NCI-H2171 treated with DMSO at 0.1 percent for 48 hours (cell line): ENCODE measurements at regions not wholly inside any gene's neighbourhood (a gene's known extent, or its start where the extent isn't known, plus 50 kb on each side); places are given as distances from the start of the nearest gene placed in this dataset.

ENCODE experiments used
- DNase-seq: peaks from one replicate; lab custom pipeline; 2025; lab: John Stamatoyannopoulos, UW

GRCh38 chr3:99315896-99316295 is 322.5 kb upstream of the COL8A1 start:
- DNase-seq: no peak

GRCh38 chr3:99313485-99313884 is 324.9 kb upstream of the COL8A1 start:
- DNase-seq: no peak

DNA sequence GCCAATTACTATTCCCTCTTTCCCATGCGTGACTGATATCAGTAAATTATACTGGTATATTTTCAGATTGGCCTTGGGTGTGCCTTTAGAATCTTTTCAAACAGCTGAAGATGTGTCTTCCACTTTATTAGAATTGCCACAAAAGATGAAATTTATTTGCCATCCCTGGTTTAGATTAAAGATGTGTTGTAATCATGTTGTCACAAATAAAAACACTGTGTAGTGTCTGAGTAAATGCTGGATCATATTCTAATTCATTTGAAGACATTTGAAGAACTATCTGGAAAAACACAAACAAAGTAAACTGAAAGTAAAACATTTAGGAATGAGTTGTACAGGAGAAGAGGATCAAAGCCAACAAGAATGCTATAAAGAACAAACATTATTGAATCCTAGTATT is 339.7 kb upstream of the COL8A1 start:
- no peak for DNase-seq

GRCh38 chr3:99295836-99296235 is 342.6 kb upstream of the COL8A1 start:
- no peak for DNase-seq

GRCh38 chr3:99294092-99294491 is 344.3 kb upstream of the COL8A1 start:
- peak; percentile 13 for DNase-seq

GRCh38 chr3:99287876-99288275 is 350.5 kb upstream of the COL8A1 start:
- no peak for DNase-seq

DNA sequence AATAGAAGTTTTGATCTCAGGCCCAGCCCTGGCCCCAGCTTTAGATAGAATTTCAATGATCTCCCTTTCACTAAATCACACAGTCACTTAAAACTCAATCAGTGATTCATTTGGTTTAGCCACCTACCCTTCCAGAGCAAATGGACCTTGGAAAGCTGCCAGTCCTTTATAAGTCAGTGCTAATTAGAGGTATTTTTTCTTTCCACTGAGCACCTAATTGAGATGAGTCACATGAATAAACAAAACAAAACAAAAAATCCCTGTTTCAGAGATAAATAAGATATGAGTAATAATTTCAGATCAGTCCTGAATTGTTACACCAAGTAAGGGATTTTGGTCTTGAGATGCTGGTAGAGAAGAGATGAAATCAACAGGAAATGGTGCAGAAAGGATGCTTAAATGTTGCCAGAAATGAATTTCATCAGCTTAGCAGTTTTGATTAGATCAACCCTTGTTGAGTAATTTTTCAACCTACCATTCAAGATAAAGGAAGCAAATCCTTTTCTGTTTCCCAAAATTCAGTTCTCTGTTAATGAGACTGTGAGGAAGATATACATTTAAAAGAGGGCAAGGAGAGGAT is 352.0 kb upstream of the COL8A1 start:
- DNase-seq: no peak

GRCh38 chr3:99269606-99270351 is 368.3 kb upstream of the DCBLD2 start:
- no peak for DNase-seq

DNA sequence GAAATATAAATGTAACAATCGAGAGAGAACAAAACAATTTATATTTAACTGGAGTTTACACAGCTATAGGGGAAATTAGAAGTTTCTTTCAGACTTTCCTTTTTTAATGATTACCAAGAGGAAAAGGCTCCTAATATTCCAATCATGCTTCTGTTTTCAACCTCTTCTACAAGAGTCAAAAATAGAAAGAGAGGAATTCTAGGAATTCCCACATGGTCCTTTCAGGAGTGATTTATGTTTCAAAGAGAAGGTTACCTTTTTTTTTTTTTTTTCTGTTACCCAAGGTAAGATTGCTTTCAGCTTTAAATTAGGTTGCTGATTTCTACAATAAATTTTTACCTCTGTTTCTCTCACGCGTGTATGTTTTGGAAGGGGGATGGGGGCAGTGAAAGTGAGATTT is 355.3 kb upstream of the DCBLD2 start:
- DNase-seq: no peak

DNA sequence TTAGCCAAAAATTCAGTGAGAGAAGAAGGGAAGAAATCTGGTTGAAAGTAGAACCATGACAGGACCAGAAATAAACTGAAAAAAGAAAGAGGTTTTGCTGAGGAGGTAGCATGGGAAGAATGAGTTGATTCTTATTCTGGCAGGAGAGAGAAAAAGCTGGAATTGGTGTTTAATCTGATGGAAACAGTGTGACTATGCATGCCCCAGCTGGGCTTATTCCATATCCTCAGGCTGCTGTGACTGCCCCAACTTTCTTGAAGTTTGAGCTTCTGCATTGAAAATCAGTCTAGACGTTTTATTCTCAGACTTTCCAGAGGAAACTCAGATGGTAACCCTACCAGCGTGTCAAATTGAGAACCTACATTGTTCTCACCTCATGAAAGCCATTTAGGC is 352.5 kb upstream of the DCBLD2 start:
- DNase-seq: no peak

GRCh38 chr3:99250821-99251355 is 349.4 kb upstream of the DCBLD2 start:
- DNase-seq: no peak

DNA sequence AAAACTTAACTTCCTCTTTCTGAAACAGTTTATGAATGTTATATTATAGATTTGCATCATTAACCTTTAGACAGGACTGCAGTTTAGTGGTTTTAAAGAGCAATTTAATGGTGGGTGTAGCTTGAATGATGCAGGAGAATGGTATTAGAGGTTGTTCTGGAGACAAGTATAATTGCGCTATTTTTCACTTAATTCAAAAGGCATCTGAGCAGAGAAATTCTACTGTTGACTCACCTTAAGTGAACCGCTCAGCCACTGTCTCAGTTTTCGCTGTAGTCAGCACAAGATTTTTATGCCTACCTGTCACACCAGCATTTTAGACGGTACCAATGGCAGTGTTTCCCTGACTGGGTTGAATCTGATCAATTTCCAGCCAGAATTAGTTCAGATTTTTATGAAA is 348.8 kb upstream of the DCBLD2 start:
- DNase-seq: no peak

GRCh38 chr3:99249627-99250026 is 348.1 kb upstream of the DCBLD2 start:
- no peak for DNase-seq

GRCh38 chr3:99248913-99249312 is 347.4 kb upstream of the DCBLD2 start:
- DNase-seq: no peak

DNA sequence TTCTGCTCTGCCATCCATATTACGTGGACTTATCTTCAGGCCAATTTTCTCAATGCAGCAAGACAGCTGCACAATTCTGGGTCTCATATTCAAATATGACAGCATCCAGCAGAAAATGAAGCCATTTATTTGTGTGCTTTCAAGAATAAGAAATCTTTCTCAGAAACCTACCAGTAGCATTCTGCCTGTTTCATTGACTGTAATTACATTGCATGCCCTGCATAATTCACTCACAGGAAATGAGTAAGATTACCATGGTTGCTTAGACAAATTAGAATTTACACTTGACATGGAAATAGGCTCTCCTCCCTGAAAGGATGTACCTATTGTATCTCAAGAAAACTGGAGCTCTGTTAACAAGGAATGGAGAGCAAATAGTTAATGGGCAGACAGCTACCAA is 346.6 kb upstream of the DCBLD2 start:
- no peak for DNase-seq

GRCh38 chr3:99246010-99246654 is 344.6 kb upstream of the DCBLD2 start:
- no peak for DNase-seq

DNA sequence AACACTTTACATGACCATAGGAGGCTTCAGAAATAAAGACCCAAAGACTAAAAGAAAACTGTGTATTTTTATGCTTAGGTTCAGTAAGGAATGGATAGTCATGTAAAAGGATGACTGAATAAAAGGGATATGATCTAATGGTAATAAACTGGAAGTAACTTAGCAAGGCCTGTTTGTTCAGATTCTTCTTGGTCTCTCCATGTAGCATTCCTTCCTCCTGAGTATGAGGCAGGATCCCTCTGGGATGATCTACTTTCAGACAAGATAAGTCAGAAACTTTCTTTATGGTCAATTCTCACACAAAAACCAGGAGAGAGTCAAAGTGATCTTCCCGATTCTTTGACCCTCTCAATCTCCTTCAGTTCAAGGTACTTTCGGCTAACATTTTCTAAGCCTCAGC is 340.8 kb upstream of the DCBLD2 start:
- DNase-seq: no peak

GRCh38 chr3:99240700-99241099 is 339.2 kb upstream of the DCBLD2 start:
- DNase-seq: no peak

- no peak for DNase-seq
Observed at GRCh38 chr3:99236576-99236975, 335.1 kb upstream of the DCBLD2 start.

- DNase-seq: no peak
Observed at GRCh38 chr3:99232696-99233095, 331.2 kb upstream of the DCBLD2 start.

- no peak for DNase-seq
Observed at GRCh38 chr3:99218468-99218867, 317.0 kb upstream of the DCBLD2 start.

DNA sequence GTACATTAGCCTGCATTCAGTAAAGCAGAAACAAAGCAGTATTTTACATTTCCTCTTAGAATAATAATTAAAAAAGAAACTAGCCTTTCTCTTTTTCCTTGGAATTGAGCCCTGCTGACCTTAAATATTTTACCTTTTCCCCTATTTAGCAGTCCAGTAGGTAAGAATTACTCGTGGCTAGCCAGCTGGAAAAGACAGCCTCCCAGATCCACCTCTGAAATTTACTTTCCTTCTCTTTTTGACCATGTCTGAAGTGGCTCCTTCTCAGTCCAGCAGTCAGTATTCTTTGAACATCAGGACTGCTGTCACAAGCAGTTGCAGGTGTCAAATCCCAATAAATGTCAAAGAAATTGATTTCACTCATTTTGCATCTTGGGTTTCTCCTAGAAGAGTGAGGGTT is 311.5 kb upstream of the DCBLD2 start:
- DNase-seq: no peak

DNA sequence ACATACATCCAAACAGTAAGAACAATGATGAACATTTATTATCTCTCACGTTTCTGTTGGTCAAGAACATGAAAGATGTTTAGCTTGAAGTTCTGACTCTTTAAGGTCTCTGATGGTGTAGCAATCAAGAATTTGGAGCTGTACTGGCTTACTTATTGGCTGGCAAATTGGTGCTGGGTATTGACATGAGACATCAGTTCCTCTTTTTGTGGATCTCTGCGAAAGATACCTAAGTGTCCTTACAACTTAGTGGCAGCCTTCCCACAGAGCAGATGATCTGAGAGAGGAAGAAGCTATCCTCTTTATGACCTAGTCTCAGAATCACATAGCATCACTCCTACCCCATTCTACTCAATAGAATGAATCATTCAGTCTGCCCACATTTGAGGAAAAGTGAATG is 309.8 kb upstream of the DCBLD2 start:
- no peak for DNase-seq
